ENCODE measurements at regions not wholly inside any gene's neighbourhood (a gene's known extent, or its start where the extent isn't known, plus 50 kb on each side); places are given as distances from the start of the nearest gene placed in this dataset.

DNA sequence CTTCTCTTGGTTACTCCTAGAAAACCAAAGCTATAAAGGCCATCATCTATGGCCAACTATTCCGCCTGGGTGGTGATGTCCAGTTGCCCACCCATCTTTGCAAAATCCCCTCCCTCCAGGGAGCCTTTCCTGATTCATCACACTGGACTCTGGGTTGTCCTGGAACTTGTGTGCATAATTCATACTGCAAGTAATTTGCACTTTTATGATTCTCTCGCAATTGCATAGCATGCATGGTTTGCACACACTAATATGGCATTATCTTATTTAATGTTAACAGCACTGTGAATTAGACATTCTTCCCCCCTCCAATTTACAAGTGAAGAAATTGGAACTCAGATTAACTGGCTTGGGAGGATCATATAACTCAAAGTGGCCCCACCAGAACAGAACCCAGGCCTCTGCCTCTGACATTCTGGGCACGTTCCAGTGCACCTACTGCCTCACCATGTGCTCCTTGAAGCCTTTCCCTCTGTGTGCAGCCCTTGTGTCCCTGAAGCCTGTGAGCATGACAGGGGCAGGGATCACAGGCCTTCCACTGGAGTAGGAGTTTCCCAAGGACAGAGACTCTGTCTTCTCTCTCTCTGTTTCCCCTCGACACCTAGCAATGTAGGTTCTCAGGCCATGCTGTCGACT lies 98.9 kb upstream of the IPO9 start:
- H3K36me3 ChIP-seq (ENCODE audit: low read depth): no peaks in the 10 kb centered on the region; the same call in 1 of the 2 replicates
- no peak overlapping the region for H3K4me2 ChIP-seq (ENCODE audit: unreplicated experiment)
- H4K20me1 ChIP-seq (ENCODE audit: insufficient read depth): no peaks in the 10 kb centered on the region
- H3K4me1 ChIP-seq (ENCODE audit: insufficient read depth): peaks cover 19% of the 10 kb centered on the region
- H3K27ac ChIP-seq: 0 out of 2 replicates have a peak overlapping the region, but pooled peaks have one; percentile 6
- no peaks in the 10 kb centered on the region for H3K9me2 ChIP-seq (ENCODE audit: insufficient read depth)
- no peak for TF ChIP-seq EZH2 (IDR thresholded peaks at IDR 0.05; ENCODE audit: insufficient read depth, poor library complexity, severe bottlenecking)
- TF ChIP-seq EZH2phosphoT487 (IDR thresholded peaks at IDR 0.05; ENCODE audit: insufficient read depth, low read depth): no peak
- H3K79me2 ChIP-seq (ENCODE audit: insufficient read depth): peaks cover 100% of the 10 kb centered on the region
- H3K9ac ChIP-seq: no peak overlapping the region
- DNase-seq: no peak
- no peak overlapping the region for H3K4me3 ChIP-seq
- peaks cover 31% of the 10 kb centered on the region for H3F3A ChIP-seq (ENCODE audit: insufficient read depth)
- H3K9me3 ChIP-seq (ENCODE audit: low read depth): no peaks in the 10 kb centered on the region
- in situ Hi-C loops (cut with MboI): no loop called here
- H2AFZ ChIP-seq: no peak overlapping the region
- no peaks in the 10 kb centered on the region for H3K27me3 ChIP-seq (replicated peaks; ENCODE audit: insufficient read depth)
- WGBS, 2 experiments (ENCODE audit: low coverage in 1 of 2, low lambda C conversion rate in 2 of 2, missing lambda C conversion rate in 2 of 2): 86 to 89% methylated on average over 5 of the region's 5 CpGs

DNA sequence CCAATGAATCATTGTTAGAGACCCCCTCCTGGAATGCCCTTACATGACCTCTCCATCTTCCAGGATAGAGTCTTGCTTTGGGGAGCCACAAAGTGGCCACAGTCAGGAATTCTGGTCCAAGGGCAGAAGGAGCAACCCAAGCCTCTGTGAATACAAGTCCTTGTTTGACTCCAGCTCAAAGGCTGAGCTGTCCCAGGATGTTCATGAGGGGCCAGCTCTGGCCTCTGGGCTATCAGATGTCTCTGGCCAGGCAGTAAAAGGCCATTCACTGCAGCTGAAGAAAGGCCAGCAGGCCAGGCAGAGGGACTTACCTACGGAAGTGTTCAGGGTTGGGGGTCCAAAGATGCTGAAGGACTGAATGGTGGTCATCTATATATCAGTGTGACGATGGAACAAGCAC lies 98.3 kb upstream of the IPO9 start:
- no peak overlapping the region for H3K4me3 ChIP-seq
- no peak overlapping the region for H3K4me2 ChIP-seq (ENCODE audit: unreplicated experiment)
- H3K27me3 ChIP-seq (replicated peaks; ENCODE audit: insufficient read depth): no peaks in the 10 kb centered on the region
- 98 to 100% methylated on average over 1 to 2 of the region's 2 CpGs for WGBS, 2 experiments (ENCODE audit: low coverage in 1 of 2, low lambda C conversion rate in 2 of 2, missing lambda C conversion rate in 2 of 2)
- DNase-seq: no peak
- no peaks in the 10 kb centered on the region for H3K9me2 ChIP-seq (ENCODE audit: insufficient read depth)
- peak overlapping the region; percentile 6; the same call in 1 of the 2 replicates for H3K27ac ChIP-seq
- H3K4me1 ChIP-seq (ENCODE audit: insufficient read depth): peaks cover 17% of the 10 kb centered on the region
- H3K9ac ChIP-seq: no peak overlapping the region
- TF ChIP-seq EZH2 (IDR thresholded peaks at IDR 0.05; ENCODE audit: insufficient read depth, poor library complexity, severe bottlenecking) (no peak), EZH2phosphoT487 (IDR thresholded peaks at IDR 0.05; ENCODE audit: insufficient read depth, low read depth) (no peak)
- H3K79me2 ChIP-seq (ENCODE audit: insufficient read depth): peaks cover 100% of the 10 kb centered on the region
- no peaks in the 10 kb centered on the region for H3K9me3 ChIP-seq (ENCODE audit: low read depth)
- in situ Hi-C loops (cut with MboI): no loop called here
- peaks cover 35% of the 10 kb centered on the region for H3F3A ChIP-seq (ENCODE audit: insufficient read depth)
- no peaks in the 10 kb centered on the region for H4K20me1 ChIP-seq (ENCODE audit: insufficient read depth)
- H3K36me3 ChIP-seq (ENCODE audit: low read depth): no peaks in the 10 kb centered on the region; the same call in 1 of the 2 replicates
- no peak overlapping the region for H2AFZ ChIP-seq

DNA sequence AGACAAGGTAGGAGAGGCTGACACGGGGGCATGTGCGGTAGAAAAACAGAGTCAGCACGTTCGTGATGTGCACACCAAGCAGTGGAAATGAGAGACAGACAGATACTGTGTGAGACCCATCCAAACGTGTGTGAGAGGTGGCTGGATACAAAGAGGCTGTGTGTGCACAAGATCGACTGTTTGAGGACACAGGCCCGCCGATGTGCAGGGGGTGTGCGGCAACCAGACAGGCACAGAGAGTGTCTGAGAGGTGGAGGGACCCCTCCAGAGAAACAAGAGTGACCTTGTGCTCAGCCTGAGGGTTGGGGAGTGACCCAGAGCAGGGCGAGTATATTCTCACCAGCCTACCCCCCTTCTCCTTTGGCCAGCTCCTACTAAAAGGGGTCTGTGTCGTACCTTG lies 97.8 kb upstream of the IPO9 start:
- 72 to 75% methylated on average over 11 of the region's 11 CpGs for WGBS, 2 experiments (ENCODE audit: low coverage in 1 of 2, low lambda C conversion rate in 2 of 2, missing lambda C conversion rate in 2 of 2)
- Histone ChIP-seq H3K36me3 (ENCODE audit: low read depth) (no peaks in the 10 kb centered on the region; the same call in 1 of the 2 replicates), H2AFZ (no peak overlapping the region), H3K27ac (no peak overlapping the region), H3F3A (ENCODE audit: insufficient read depth) (peaks cover 40% of the 10 kb centered on the region), H3K4me1 (ENCODE audit: insufficient read depth) (peaks cover 17% of the 10 kb centered on the region), H3K9ac (no peak overlapping the region), H4K20me1 (ENCODE audit: insufficient read depth) (no peaks in the 10 kb centered on the region), H3K4me3 (no peak overlapping the region), H3K79me2 (ENCODE audit: insufficient read depth) (peaks cover 100% of the 10 kb centered on the region), H3K4me2 (ENCODE audit: unreplicated experiment) (no peak overlapping the region), H3K9me2 (ENCODE audit: insufficient read depth) (no peaks in the 10 kb centered on the region), H3K27me3 (replicated peaks; ENCODE audit: insufficient read depth) (no peaks in the 10 kb centered on the region), H3K9me3 (ENCODE audit: low read depth) (no peaks in the 10 kb centered on the region)
- DNase-seq: no peak
- in situ Hi-C loops (cut with MboI): no loop called here
- no peak for TF ChIP-seq EZH2 (IDR thresholded peaks at IDR 0.05; ENCODE audit: insufficient read depth, poor library complexity, severe bottlenecking)
- no peak for TF ChIP-seq EZH2phosphoT487 (IDR thresholded peaks at IDR 0.05; ENCODE audit: insufficient read depth, low read depth)

DNA sequence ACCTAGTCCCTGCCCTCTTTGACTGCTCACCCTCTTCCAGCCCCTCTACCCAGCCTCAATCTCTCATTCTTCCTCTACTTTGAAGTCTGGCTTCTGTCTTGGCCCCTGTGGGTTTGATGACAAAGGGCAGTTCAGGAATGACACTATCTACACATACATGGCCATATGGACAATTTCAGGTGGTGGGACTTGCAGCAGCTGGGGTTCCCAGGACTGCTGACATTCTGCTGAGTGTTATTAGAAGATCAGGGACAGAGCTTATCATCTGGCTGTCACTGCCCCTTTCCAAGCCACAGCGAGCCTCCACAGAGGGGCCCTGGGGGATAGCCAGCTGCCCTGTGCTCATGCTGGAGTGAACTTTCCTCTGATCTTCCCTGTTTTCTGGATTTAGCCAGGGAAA lies 97.4 kb upstream of the IPO9 start:
- in situ Hi-C loops (cut with MboI): no loop called here
- Histone ChIP-seq H2AFZ (no peak overlapping the region), H3K9me2 (ENCODE audit: insufficient read depth) (no peaks in the 10 kb centered on the region), H3F3A (ENCODE audit: insufficient read depth) (peaks cover 44% of the 10 kb centered on the region), H3K9ac (no peak overlapping the region), H3K36me3 (ENCODE audit: low read depth) (no peaks in the 10 kb centered on the region; the same call in 1 of the 2 replicates), H3K4me3 (no peak overlapping the region), H3K4me1 (ENCODE audit: insufficient read depth) (peaks cover 22% of the 10 kb centered on the region), H3K27ac (peak overlapping the region; percentile 47), H4K20me1 (ENCODE audit: insufficient read depth) (no peaks in the 10 kb centered on the region), H3K79me2 (ENCODE audit: insufficient read depth) (peaks cover 100% of the 10 kb centered on the region), H3K4me2 (ENCODE audit: unreplicated experiment) (no peak overlapping the region), H3K27me3 (replicated peaks; ENCODE audit: insufficient read depth) (no peaks in the 10 kb centered on the region), H3K9me3 (ENCODE audit: low read depth) (no peaks in the 10 kb centered on the region)
- no peak for DNase-seq
- TF ChIP-seq EZH2phosphoT487 (IDR thresholded peaks at IDR 0.05; ENCODE audit: insufficient read depth, low read depth): no peak
- TF ChIP-seq EZH2 (IDR thresholded peaks at IDR 0.05; ENCODE audit: insufficient read depth, poor library complexity, severe bottlenecking): no peak
- 47 to 82% methylated on average over 1 of the region's 1 CpG for WGBS, 2 experiments (ENCODE audit: low coverage in 1 of 2, low lambda C conversion rate in 2 of 2, missing lambda C conversion rate in 2 of 2)

Data from GM23248 (cell line).